ENCODE measurements at regions not wholly inside any gene's neighbourhood (a gene's known extent, or its start where the extent isn't known, plus 50 kb on each side); places are given as distances from the start of the nearest gene placed in this dataset.
"Not testable (repeated sequence)": the region's sequence is repeated elsewhere in the genome, so short reads cannot be mapped to it uniquely, and the experiment has no call there.

DNA sequence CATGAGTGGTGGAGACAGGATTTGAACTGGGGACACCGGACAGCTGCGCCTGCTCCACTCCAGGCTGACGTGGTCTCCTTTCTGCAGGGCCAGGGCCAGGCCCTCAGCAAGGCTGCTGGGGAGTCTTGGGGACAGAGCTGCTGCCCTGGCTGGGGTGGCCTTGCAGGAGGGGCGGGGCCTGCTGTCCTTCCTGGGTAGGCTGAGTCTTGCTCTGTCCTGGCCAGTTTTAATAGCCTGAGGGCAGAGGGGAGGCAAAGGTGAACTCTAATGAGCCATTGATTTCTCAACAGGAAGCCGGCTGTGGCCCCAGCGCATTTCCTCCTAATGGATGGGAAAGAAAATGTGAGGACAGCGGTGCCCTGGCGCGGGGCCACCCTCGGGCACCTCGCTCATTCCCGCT is 428.4 kb upstream of the SULF2 start:
- not testable (repeated sequence) for H3K27me3 Mint-ChIP-seq; H3K9me3 Mint-ChIP-seq; H3K4me1 Mint-ChIP-seq; ATAC-seq; H3K36me3 Mint-ChIP-seq (ENCODE audit: low read depth); H3K4me3 Mint-ChIP-seq; DNase-seq; H3K27ac Mint-ChIP-seq

DNA sequence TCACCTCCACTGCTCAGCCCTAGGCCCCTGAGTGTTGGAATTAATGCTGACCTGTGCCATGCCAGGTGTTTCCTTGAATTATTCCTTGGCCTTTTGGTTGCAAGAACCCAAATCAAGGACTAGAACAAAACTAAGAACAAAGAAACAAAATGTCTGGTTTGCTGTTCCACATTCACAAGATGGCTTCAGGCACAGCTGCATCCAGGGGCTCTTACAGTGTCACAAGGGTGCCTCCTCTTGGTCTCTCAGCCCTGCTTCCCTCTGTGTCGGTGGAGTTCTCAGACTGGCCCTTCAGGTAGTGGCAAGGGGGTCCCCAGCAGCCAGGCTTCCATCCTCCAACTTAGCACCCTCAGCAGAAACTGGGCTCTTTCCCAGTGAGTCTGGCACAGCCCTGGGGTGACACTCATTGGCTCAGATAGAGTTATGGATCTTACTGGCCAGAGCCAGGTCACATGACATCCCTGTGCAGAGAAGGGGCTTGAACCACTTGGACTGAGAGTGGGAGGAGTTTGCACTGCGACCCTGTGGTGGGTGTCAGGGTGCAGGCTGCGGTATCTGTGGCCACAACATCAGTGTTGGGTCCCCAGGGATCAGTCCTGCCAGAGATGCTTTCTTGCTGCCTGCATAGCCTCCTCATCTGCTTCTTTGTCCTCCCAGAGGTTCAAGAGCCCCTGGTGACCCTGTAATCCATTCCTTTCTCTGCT is 427.7 kb upstream of the SULF2 start:
- no peaks in the 10 kb centered on the region for H3K36me3 Mint-ChIP-seq (ENCODE audit: low read depth)
- no peak for DNase-seq
- peaks cover 10% of the 10 kb centered on the region for H3K27me3 Mint-ChIP-seq
- no peaks in the 10 kb centered on the region for H3K9me3 Mint-ChIP-seq
- no peak for ATAC-seq
- H3K4me1 Mint-ChIP-seq, result no peaks in the 10 kb centered on the region
- no peak overlapping the region for H3K4me3 Mint-ChIP-seq
- H3K27ac Mint-ChIP-seq, result no peak overlapping the region

DNA sequence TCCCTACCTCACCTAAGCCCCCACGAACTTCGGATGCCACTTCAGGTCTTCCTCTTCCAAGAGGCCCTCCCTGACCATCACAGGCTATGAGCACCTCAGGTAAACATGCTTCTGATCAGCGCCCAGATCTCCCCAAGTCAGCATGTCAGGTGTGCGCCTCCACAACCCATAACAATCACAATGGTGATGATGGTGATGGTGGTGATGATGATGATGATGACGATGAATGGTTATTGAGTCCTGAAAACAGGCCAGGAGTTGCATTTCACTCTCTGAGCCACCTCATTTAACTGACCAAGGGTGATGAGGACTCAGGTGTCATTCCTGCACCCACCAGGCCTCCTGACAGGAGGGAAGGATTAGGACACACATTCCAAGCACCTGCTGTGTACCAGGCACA is 426.6 kb upstream of the SULF2 start:
- H3K36me3 Mint-ChIP-seq (ENCODE audit: low read depth), result no peaks in the 10 kb centered on the region

DNA sequence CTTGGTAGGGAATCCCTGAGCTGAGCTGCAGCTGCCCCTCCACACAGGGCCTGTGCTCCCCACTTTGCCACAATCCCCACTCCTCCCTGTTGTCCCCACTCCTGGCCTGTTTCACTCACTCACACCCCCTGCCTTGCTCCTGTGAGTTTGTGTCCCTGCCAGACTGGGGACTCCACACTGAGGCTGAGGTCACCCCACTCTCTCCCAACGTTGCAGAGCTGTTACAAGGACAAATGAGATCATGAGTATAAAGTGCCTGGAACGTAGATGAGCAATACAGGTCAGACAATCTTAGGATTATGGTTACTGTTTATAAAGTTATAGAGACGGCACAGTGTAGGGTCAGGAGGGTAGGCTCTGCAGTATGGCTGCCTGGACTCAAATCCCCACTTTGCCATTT is 426.0 kb upstream of the SULF2 start:
- Mint-ChIP-seq H3K27ac (no peak overlapping the region), H3K4me3 (no peak overlapping the region), H3K4me1 (no peaks in the 10 kb centered on the region), H3K9me3 (no peaks in the 10 kb centered on the region), H3K36me3 (ENCODE audit: low read depth) (no peaks in the 10 kb centered on the region), H3K27me3 (peaks cover 10% of the 10 kb centered on the region)
- ATAC-seq, result no peak
- DNase-seq, result no peak

More for the DNA sequence above, 426.6 kb upstream of the SULF2 start:
- Mint-ChIP-seq H3K9me3 (no peaks in the 10 kb centered on the region), H3K4me1 (no peaks in the 10 kb centered on the region), H3K27ac (no peak overlapping the region), H3K27me3 (peaks cover 10% of the 10 kb centered on the region), H3K4me3 (no peak overlapping the region)
- no peak for ATAC-seq
- no peak for DNase-seq

DNA sequence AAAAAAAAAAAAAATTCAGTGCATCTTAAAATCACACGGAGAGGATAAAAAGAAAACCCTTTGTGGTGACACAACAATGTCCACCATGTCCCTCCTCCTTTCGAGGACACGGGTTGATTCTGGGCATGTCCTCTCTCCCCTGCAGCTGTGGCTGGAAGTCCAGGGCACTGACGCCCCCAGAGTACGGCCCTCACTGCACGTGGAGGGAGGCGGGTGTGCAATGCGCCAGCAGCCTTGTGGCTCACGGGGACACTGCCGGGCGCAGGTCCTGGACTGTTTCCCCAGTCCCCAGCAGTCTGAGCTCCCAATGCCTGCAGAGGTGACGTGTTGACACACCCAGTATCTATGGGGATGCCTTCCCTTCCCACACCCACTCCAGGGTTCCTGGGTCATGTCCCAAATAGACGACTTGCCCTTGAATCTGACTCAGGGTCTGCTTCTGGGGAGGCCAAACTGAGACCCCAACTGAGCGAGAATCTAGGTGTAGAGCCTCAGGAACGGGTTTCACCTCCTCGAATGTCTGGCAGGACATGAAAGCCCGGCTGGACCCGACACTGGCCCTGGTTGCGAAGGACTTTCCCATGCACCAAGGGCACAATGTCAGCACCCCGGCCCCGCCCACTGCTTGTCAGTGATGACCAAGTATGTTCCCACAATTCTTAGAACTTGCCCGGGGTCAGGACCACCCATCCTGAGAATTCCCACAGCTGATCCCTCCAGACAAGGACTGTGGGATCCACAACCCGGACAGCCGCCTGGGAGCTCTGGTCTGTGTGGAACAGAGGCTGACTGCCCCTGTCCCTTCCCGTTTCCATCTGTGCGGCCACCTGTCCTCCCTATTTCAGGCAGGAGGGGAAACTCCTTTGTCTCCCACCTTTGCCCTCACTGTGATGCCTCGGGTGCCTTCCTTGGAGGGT is 425.1 kb upstream of the SULF2 start:
- no peaks in the 10 kb centered on the region for H3K9me3 Mint-ChIP-seq
- no peaks in the 10 kb centered on the region for H3K36me3 Mint-ChIP-seq (ENCODE audit: low read depth)
- H3K27me3 Mint-ChIP-seq, result peaks cover 9% of the 10 kb centered on the region
- DNase-seq (no peak), ATAC-seq (no peak)
- H3K4me1 Mint-ChIP-seq, result no peaks in the 10 kb centered on the region
- no peak overlapping the region for H3K4me3 Mint-ChIP-seq
- no peak overlapping the region for H3K27ac Mint-ChIP-seq

DNA sequence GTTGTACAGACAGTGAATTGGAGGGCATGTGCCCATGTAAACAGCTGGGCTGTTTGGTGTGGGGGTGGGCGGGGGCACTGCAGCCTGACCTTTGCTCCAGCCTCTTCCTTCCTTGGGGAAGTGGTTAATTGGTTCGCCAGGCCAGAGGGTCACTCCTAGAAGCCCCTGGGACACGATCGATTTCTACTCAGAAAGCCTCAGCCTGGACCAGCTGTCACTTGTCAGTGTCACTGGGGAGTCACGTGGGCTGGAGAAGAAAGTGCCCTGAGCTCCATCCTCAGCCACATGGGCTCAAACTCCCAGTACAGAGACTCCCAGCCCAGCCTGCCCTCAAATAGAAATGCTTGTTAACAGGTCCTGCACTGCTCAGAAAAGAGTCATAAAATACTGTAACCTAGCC is 423.8 kb upstream of the SULF2 start:
- H3K27me3 Mint-ChIP-seq, result peaks cover 5% of the 10 kb centered on the region
- no peak overlapping the region for H3K4me3 Mint-ChIP-seq
- no peak for DNase-seq
- no peak overlapping the region for H3K27ac Mint-ChIP-seq
- no peaks in the 10 kb centered on the region for H3K36me3 Mint-ChIP-seq (ENCODE audit: low read depth)
- no peak for ATAC-seq
- H3K4me1 Mint-ChIP-seq, result no peaks in the 10 kb centered on the region
- H3K9me3 Mint-ChIP-seq, result no peaks in the 10 kb centered on the region

DNA sequence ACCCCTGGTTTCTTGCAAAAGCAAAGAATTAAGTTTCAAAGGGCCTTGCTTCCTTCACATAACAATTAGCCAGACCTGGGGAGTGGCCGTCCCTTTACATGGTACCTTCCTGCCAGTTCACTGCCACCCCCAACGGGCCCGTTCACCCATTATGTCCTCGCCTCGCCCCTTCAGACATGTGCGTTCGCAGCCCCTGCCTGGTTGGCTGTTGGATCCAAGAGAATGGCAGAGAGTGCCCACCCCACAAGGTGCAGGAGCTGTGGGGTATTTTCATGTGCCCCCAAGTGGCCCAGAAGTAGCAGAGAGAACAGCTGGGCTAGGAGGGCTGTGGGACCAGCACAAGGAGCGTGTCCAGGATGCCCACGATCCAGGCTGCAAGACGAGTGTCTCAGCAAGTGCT is 422.9 kb upstream of the SULF2 start:
- Mint-ChIP-seq H3K4me3 (no peak overlapping the region), H3K27ac (no peak overlapping the region)

DNA sequence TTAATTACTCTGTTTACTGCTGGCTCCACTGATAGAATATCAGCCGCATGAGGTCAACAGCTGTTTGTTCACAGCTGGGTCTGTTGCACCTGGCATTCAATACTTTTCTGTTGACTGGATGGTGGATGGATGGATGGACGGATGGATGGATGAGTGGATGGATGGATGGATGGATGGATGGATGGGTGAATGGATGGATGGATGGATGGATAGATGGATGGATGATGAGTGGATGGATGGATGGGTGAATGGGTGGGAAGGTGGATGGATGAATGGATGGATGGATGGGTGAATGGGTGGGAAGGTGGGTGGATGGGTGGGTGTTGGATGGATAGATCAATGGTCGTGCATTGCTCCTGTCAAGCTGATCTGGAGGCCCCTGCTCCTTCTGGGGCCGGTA is 422.2 kb upstream of the SULF2 start:
- Mint-ChIP-seq H3K4me1 (no peaks in the 10 kb centered on the region), H3K4me3 (no peak overlapping the region), H3K27ac (no peak overlapping the region), H3K27me3 (peaks cover 5% of the 10 kb centered on the region), H3K36me3 (ENCODE audit: low read depth) (no peaks in the 10 kb centered on the region), H3K9me3 (no peaks in the 10 kb centered on the region)
- DNase-seq (no peak), ATAC-seq (no peak)

More for the DNA sequence above, 422.9 kb upstream of the SULF2 start:
- Mint-ChIP-seq H3K4me1 (no peaks in the 10 kb centered on the region), H3K36me3 (ENCODE audit: low read depth) (no peaks in the 10 kb centered on the region), H3K9me3 (no peaks in the 10 kb centered on the region), H3K27me3 (peaks cover 7% of the 10 kb centered on the region)
- DNase-seq (no peak), ATAC-seq (no peak)

DNA sequence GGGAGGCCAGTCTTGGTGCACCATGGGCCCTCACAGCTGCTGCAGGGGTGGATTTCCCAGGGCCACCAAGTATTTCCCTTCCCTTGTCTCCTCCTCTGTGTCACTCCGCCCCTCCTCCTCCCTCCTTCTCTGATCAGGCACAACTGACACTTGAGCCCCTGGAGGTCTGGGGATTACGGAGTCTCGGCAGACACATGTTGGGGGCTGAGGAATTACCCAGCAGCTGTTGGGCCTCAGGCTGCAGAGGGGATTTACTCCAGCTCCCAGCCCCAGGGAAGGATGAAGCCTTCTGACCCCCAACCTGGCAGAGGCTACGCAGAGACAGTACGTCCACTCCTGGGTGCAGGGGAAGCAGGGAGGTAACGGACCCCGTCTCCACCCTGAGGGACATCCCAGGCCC is 420.5 kb upstream of the SULF2 start:
- Mint-ChIP-seq H3K4me3 (no peak overlapping the region), H3K27ac (no peak overlapping the region), H3K4me1 (no peaks in the 10 kb centered on the region), H3K36me3 (ENCODE audit: low read depth) (no peaks in the 10 kb centered on the region), H3K27me3 (peaks cover 3% of the 10 kb centered on the region), H3K9me3 (no peaks in the 10 kb centered on the region)
- DNase-seq (no peak), ATAC-seq (no peak)

DNA sequence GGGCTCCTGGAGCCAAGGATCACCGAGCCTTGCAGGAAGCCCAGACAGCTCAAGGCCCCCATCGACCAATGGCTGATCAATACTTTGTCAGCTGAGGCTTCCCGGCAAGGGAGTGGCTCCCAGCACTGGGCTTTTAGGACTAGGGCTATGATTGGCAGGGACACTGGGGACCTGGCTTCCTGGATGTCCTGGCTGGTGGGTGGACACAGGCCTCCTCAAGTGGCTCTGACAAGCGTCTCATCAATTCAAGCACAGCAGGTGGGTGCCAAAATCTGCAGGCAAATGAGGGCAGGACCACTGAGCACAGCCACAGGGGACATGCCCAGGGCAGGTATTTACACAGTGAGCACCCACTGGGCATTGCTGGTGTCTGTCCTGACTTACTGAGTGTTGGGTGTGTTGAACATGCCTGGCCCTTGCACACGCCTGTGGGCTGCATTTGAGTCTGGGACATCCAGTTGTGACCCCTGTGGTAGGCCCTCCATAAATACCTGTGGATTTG is 420.1 kb upstream of the SULF2 start:
- H3K36me3 Mint-ChIP-seq (ENCODE audit: low read depth), result no peaks in the 10 kb centered on the region
- H3K4me3 Mint-ChIP-seq, result no peak overlapping the region
- DNase-seq, result no peak
- no peak overlapping the region for H3K27ac Mint-ChIP-seq
- H3K4me1 Mint-ChIP-seq, result no peaks in the 10 kb centered on the region
- H3K9me3 Mint-ChIP-seq, result no peaks in the 10 kb centered on the region
- no peak for ATAC-seq
- peaks cover 3% of the 10 kb centered on the region for H3K27me3 Mint-ChIP-seq

DNA sequence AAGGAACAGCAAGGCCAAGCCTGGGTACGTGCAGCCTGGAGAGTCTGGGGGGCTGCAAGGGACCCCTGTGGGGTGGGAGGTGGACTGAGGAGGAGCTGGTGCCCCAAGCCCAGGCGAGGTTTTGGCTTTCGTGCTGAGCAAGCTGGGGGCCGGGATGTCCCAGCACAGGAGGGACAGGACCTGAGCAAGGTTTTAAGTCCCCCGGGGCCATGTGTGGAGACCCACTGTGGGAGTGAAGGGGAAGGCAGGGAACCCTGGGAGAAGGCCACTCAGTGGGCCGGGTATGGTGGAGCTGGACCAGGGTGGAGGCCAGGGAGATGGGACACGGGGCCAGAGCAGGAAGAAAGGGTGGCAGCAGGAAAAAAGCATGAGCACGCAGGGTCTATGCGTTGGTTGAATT is 419.2 kb upstream of the SULF2 start:
- no peaks in the 10 kb centered on the region for H3K9me3 Mint-ChIP-seq
- H3K36me3 Mint-ChIP-seq (ENCODE audit: low read depth), result no peaks in the 10 kb centered on the region
- H3K27me3 Mint-ChIP-seq, result peaks cover 3% of the 10 kb centered on the region
- no peaks in the 10 kb centered on the region for H3K4me1 Mint-ChIP-seq
- H3K27ac Mint-ChIP-seq, result no peak overlapping the region
- no peak for DNase-seq
- no peak overlapping the region for H3K4me3 Mint-ChIP-seq
- ATAC-seq, result no peak

DNA sequence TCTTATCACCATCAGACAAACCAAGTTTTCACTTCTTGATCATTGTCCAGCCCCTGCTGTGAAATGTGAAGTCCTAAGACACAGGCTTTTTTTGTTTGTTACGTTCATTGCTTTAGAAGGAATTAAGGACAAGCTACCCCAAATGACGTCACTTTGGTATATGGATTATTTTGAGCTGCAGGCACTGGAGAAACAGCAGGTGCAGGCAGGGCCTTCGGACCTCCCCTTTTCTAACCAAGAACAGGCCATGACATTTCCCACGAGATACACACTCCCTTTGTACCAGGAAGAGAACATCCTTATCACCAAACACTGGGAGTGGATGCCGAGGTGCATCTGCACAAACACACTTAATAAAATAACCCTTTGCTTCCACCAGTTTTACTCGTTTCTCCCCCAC is 418.0 kb upstream of the SULF2 start:
- Mint-ChIP-seq H3K9me3 (no peaks in the 10 kb centered on the region), H3K27ac (no peak overlapping the region), H3K4me1 (no peaks in the 10 kb centered on the region), H3K27me3 (peaks cover 3% of the 10 kb centered on the region), H3K4me3 (no peak overlapping the region), H3K36me3 (ENCODE audit: low read depth) (no peaks in the 10 kb centered on the region)
- no peak for ATAC-seq
- DNase-seq, result no peak

DNA sequence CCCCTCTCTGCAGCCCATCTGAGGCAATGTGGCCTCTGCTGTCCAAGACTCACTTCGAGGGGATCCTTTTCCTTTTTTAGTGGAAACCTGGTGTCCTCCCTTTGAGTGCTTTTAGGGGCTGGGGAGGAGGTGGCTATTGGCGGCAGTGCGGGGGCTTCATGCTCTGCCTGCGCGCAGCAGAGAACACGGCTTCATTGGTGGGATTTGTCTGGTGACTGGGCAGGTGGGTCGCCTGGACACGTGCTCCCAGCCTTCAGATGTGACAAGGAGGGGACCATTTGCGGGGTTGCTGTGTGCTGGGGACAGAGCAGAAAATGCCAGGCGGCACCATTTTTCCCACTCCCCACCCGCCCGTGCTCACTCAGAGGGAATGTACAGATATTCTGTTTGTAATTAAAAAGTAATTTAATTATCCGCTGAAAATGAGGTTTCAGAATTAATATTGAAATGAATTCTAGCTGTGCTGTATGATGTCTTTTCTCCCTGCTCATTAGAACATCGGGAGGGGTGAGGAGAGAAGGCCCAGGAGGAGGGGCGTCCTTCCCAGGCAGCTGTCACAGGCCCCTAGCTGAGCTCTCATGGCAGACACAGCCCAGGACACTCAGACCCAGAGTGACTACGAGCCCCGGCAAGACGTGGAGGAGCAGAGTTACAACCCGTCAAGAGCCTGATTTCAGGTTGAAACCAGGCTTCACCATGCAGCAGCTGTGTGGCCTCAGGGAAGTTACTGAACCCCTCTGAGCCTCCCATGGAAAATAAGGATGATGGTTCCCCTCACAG is 417.2 kb upstream of the SULF2 start:
- no peak for DNase-seq
- no peak for ATAC-seq
- Mint-ChIP-seq H3K27ac (no peak overlapping the region), H3K27me3 (peaks cover 3% of the 10 kb centered on the region), H3K36me3 (ENCODE audit: low read depth) (no peaks in the 10 kb centered on the region), H3K9me3 (no peaks in the 10 kb centered on the region), H3K4me3 (no peak overlapping the region), H3K4me1 (no peaks in the 10 kb centered on the region)

DNA sequence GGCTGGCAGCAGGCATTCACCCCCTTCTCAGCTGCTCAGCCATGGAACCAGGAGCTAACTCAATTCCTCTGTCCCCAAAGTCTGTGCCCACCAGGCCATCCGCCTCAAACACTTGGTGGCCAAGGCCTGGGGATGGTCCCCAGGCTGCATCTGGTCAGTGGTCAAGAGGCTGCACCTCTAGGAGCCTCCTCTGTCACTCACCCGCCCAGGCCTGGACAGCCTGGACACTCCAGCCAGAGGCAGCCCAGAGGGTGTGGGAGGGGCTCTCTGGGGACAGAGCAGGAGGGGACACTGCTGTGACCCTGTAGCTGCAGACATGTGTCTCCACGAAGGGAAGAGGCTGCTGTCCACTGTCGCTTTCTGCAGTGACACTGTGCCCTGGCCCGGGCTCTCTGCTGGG is 416.6 kb upstream of the SULF2 start:
- peaks cover 3% of the 10 kb centered on the region for H3K27me3 Mint-ChIP-seq
- no peaks in the 10 kb centered on the region for H3K4me1 Mint-ChIP-seq
- H3K27ac Mint-ChIP-seq, result no peak overlapping the region
- no peak overlapping the region for H3K4me3 Mint-ChIP-seq
- H3K36me3 Mint-ChIP-seq (ENCODE audit: low read depth), result no peaks in the 10 kb centered on the region
- DNase-seq (no peak), ATAC-seq (no peak)
- no peaks in the 10 kb centered on the region for H3K9me3 Mint-ChIP-seq
